ENCODE measurements at regions not wholly inside any gene's neighbourhood (a gene's known extent, or its start where the extent isn't known, plus 50 kb on each side); places are given as distances from the start of the nearest gene placed in this dataset.

DNA sequence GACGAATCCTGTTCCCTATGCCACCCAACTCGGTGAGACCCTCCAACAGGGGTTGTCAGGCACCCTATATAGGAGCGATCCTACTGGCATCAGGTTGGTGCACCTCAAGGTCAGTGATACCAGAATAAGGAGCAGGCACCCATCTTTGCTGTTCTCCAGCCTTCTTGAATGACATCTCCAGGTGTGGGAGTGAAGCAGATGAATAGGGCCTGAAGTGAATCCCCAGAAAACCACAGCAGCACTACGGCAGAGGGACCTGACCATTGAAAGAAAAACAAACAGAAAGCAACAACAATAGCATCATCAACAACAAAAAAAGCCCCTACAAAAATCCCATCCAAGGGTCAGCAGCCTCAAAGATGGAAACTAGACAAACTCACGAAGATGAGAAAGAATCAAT is 445.2 kb upstream of the ATP2B1 start:
- DNase-seq (ENCODE audit: low spot score) = no peak
- TF ChIP-seq TAF1 (conservative IDR thresholded peaks at IDR 0.05) = no peak
- TF ChIP-seq GABPA (IDR thresholded peaks at IDR 0.05 in 1 of 2, conservative IDR thresholded peaks at IDR 0.05 in 1 of 2) = no peak
- TF ChIP-seq, protein P1, sequence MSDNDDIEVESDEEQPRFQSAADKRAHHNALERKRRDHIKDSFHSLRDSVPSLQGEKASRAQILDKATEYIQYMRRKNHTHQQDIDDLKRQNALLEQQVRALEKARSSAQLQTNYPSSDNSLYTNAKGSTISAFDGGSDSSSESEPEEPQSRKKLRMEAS (IDR thresholded peaks at IDR 0.05) = no peak
- no peak for TF ChIP-seq JUND (IDR thresholded peaks at IDR 0.05)
- TF ChIP-seq FOXA1 (IDR thresholded peaks at IDR 0.05) = no peak
- no peak for TF ChIP-seq YY1 (IDR thresholded peaks at IDR 0.05)
- TF ChIP-seq NR2F2 (IDR thresholded peaks at IDR 0.05) = no peak
- TF ChIP-seq, protein P2, sequence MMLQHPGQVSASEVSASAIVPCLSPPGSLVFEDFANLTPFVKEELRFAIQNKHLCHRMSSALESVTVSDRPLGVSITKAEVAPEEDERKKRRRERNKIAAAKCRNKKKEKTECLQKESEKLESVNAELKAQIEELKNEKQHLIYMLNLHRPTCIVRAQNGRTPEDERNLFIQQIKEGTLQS (IDR thresholded peaks at IDR 0.05) = no peak
- TF ChIP-seq, protein P3, sequence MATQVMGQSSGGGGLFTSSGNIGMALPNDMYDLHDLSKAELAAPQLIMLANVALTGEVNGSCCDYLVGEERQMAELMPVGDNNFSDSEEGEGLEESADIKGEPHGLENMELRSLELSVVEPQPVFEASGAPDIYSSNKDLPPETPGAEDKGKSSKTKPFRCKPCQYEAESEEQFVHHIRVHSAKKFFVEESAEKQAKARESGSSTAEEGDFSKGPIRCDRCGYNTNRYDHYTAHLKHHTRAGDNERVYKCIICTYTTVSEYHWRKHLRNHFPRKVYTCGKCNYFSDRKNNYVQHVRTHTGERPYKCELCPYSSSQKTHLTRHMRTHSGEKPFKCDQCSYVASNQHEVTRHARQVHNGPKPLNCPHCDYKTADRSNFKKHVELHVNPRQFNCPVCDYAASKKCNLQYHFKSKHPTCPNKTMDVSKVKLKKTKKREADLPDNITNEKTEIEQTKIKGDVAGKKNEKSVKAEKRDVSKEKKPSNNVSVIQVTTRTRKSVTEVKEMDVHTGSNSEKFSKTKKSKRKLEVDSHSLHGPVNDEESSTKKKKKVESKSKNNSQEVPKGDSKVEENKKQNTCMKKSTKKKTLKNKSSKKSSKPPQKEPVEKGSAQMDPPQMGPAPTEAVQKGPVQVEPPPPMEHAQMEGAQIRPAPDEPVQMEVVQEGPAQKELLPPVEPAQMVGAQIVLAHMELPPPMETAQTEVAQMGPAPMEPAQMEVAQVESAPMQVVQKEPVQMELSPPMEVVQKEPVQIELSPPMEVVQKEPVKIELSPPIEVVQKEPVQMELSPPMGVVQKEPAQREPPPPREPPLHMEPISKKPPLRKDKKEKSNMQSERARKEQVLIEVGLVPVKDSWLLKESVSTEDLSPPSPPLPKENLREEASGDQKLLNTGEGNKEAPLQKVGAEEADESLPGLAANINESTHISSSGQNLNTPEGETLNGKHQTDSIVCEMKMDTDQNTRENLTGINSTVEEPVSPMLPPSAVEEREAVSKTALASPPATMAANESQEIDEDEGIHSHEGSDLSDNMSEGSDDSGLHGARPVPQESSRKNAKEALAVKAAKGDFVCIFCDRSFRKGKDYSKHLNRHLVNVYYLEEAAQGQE (IDR thresholded peaks at IDR 0.05) = no peak
- TF ChIP-seq FOXA2 (IDR thresholded peaks at IDR 0.05) = no peak
- TF ChIP-seq HNF4A (conservative IDR thresholded peaks at IDR 0.05) = no peak
- Histone ChIP-seq H3K36me3 (ENCODE audit: control insufficient read depth in 4 of 4, insufficient read depth in 3 of 4, low read depth in 1 of 4, low read length in 3 of 4) (no peaks in the 10 kb centered on the region), H3K4me3 (ENCODE audit: low read depth in 1 of 3, low read length in 3 of 3) (no peak overlapping the region), H3K27me3 (ENCODE audit: control insufficient read depth in 4 of 4, insufficient read depth in 4 of 4, low read length in 3 of 4) (no peaks in the 10 kb centered on the region), H3K9me3 (ENCODE audit: control insufficient read depth in 4 of 4, low read length in 3 of 4) (no peaks in the 10 kb centered on the region), H3K27ac (ENCODE audit: low read depth in 1 of 2, low read length in 2 of 2) (no peak overlapping the region), H3K4me1 (ENCODE audit: control insufficient read depth in 4 of 4, insufficient read depth in 4 of 4, low read length in 3 of 4) (no peaks in the 10 kb centered on the region), H3K9ac (ENCODE audit: low read depth in 1 of 2, low read length in 2 of 2) (no peak overlapping the region)
- WGBS = 85% methylated on average over 5 of the region's 5 CpGs

DNA sequence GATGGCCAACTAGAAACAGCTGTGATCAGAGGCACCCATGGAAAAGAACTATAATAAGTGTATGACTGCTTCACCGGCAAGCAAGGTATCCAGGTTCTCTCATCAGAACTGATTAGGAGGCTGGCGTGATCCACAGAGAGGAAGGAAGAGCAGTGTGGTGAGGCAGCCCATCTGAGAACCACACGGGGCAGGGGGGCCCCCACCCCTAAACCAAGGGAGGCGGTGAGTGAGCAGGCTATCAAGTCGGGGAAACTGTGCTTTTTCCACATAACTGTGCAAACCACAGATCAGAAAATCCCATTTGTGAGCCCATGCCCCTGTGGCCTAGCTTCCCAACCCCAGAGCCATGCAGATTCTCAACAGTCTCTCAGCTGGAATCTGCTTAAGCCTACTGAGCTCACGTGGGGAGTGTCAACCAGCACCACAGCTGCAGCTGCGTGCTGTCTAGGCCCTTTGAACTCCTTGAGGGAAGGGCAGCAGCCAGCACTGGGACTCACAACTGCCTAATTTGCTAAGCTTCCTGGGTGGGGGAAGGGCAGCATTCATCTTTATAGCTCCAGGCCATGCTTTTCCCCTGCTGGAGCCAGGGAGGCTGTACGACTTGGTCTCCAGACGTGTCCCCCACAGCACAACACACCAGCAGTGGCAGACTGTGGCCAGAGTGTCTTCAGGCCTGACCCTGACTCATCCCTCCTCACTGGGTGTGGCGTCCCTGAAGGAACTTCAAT is 444.4 kb upstream of the ATP2B1 start:
- H3K9me3 ChIP-seq (ENCODE audit: control insufficient read depth in 4 of 4, low read length in 3 of 4) = no peaks in the 10 kb centered on the region
- no peaks in the 10 kb centered on the region for H3K36me3 ChIP-seq (ENCODE audit: control insufficient read depth in 4 of 4, insufficient read depth in 3 of 4, low read depth in 1 of 4, low read length in 3 of 4)
- no peak overlapping the region for H3K9ac ChIP-seq (ENCODE audit: low read depth in 1 of 2, low read length in 2 of 2)
- H3K4me1 ChIP-seq (ENCODE audit: control insufficient read depth in 4 of 4, insufficient read depth in 4 of 4, low read length in 3 of 4) = no peaks in the 10 kb centered on the region
- no peak overlapping the region for H3K27ac ChIP-seq (ENCODE audit: low read depth in 1 of 2, low read length in 2 of 2)
- H3K4me3 ChIP-seq (ENCODE audit: low read depth in 1 of 3, low read length in 3 of 3) = no peak overlapping the region
- DNase-seq (ENCODE audit: low spot score) = no peak
- H3K27me3 ChIP-seq (ENCODE audit: control insufficient read depth in 4 of 4, insufficient read depth in 4 of 4, low read length in 3 of 4) = no peaks in the 10 kb centered on the region
- WGBS = 67% methylated on average over 10 of the region's 10 CpGs
- no peak for TF ChIP-seq NR2F2 (IDR thresholded peaks at IDR 0.05)
- TF ChIP-seq, protein P4, sequence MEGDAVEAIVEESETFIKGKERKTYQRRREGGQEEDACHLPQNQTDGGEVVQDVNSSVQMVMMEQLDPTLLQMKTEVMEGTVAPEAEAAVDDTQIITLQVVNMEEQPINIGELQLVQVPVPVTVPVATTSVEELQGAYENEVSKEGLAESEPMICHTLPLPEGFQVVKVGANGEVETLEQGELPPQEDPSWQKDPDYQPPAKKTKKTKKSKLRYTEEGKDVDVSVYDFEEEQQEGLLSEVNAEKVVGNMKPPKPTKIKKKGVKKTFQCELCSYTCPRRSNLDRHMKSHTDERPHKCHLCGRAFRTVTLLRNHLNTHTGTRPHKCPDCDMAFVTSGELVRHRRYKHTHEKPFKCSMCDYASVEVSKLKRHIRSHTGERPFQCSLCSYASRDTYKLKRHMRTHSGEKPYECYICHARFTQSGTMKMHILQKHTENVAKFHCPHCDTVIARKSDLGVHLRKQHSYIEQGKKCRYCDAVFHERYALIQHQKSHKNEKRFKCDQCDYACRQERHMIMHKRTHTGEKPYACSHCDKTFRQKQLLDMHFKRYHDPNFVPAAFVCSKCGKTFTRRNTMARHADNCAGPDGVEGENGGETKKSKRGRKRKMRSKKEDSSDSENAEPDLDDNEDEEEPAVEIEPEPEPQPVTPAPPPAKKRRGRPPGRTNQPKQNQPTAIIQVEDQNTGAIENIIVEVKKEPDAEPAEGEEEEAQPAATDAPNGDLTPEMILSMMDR (IDR thresholded peaks at IDR 0.05; ENCODE audit: low read depth, low read length, missing input control) = no peak
- no peak for TF ChIP-seq RXRA (IDR thresholded peaks at IDR 0.05)
- TF ChIP-seq HNF4A (conservative IDR thresholded peaks at IDR 0.05) = no peak
- no peak for TF ChIP-seq YY1 (IDR thresholded peaks at IDR 0.05)
- TF ChIP-seq EGR1 (IDR thresholded peaks at IDR 0.05; ENCODE audit: low read depth in 2 of 2) = no peak
- TF ChIP-seq GABPA (IDR thresholded peaks at IDR 0.05 in 1 of 2, conservative IDR thresholded peaks at IDR 0.05 in 1 of 2) = no peak
- no peak for TF ChIP-seq HNF4G (IDR thresholded peaks at IDR 0.05)
- TF ChIP-seq TAF1 (conservative IDR thresholded peaks at IDR 0.05) = no peak
- TF ChIP-seq, protein P5, sequence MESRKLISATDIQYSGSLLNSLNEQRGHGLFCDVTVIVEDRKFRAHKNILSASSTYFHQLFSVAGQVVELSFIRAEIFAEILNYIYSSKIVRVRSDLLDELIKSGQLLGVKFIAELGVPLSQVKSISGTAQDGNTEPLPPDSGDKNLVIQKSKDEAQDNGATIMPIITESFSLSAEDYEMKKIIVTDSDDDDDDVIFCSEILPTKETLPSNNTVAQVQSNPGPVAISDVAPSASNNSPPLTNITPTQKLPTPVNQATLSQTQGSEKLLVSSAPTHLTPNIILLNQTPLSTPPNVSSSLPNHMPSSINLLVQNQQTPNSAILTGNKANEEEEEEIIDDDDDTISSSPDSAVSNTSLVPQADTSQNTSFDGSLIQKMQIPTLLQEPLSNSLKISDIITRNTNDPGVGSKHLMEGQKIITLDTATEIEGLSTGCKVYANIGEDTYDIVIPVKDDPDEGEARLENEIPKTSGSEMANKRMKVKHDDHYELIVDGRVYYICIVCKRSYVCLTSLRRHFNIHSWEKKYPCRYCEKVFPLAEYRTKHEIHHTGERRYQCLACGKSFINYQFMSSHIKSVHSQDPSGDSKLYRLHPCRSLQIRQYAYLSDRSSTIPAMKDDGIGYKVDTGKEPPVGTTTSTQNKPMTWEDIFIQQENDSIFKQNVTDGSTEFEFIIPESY (IDR thresholded peaks at IDR 0.05) = no peak
- no peak for TF ChIP-seq RAD21 (IDR thresholded peaks at IDR 0.05)
